ENCODE measurements at regions not wholly inside any gene's neighbourhood (a gene's known extent, or its start where the extent isn't known, plus 50 kb on each side); places are given as distances from the start of the nearest gene placed in this dataset.
"Not testable (repeated sequence)": the region's sequence is repeated elsewhere in the genome, so short reads cannot be mapped to it uniquely, and the experiment has no call there.

DNA sequence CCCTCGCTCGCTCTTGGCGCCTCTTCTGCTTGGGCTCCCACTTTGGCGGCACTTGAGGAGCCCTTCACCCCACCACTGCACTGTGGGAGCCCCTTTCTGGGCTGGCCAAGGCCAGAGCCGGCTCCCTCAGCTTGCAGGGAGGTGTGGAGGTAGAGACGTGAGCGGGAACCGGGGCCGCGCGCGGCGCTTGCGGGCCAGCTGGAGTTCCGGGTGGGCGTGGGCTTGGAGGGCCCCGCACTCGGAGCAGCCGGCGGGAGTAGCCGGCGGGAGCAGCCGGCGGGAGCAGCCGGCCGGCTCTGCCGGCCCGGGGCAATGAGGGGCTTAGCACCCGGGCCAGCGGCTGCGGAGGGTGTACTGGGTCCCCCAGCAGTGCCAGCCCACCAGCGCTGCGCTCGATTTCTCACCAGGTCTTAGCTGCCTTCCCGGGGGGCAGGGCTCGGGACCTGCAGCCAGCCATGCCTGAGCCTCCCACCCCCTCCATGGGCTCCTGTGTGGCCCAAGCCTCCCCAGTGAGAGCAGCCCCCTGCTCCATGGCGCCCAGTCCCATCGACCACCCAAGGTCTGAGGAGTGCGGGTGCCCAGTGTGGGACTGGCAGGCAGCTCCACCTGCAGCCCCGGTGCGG, 714.0 kb downstream of the CDH9 start:
- not testable (repeated sequence) for TF ChIP-seq CTCF (IDR thresholded peaks at IDR 0.05 in 4 of 5, conservative IDR thresholded peaks at IDR 0.05 in 1 of 5); POLR2A (IDR thresholded peaks at IDR 0.05)

Measured in gastrocnemius medialis (tissue), 4 donors.